ENCODE measurements at regions not wholly inside any gene's neighbourhood (a gene's known extent, or its start where the extent isn't known, plus 50 kb on each side); places are given as distances from the start of the nearest gene placed in this dataset.

- TF ChIP-seq, protein P1, sequence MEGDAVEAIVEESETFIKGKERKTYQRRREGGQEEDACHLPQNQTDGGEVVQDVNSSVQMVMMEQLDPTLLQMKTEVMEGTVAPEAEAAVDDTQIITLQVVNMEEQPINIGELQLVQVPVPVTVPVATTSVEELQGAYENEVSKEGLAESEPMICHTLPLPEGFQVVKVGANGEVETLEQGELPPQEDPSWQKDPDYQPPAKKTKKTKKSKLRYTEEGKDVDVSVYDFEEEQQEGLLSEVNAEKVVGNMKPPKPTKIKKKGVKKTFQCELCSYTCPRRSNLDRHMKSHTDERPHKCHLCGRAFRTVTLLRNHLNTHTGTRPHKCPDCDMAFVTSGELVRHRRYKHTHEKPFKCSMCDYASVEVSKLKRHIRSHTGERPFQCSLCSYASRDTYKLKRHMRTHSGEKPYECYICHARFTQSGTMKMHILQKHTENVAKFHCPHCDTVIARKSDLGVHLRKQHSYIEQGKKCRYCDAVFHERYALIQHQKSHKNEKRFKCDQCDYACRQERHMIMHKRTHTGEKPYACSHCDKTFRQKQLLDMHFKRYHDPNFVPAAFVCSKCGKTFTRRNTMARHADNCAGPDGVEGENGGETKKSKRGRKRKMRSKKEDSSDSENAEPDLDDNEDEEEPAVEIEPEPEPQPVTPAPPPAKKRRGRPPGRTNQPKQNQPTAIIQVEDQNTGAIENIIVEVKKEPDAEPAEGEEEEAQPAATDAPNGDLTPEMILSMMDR (IDR thresholded peaks at IDR 0.05; ENCODE audit: low read depth, low read length), result no peak
- no peak for TF ChIP-seq POLR2A (IDR thresholded peaks at IDR 0.05; ENCODE audit: extremely low read depth, insufficient read length)
Measured at GRCh38 chr6:40192516-40192915, 258.3 kb upstream of the MOCS1 start.

Measured in NB4 (cell line).